NCI-H128 (cell line): ENCODE measurements at regions not wholly inside any gene's neighbourhood (a gene's known extent, or its start where the extent isn't known, plus 50 kb on each side); places are given as distances from the start of the nearest gene placed in this dataset.

Experiments
- DNase-seq: peaks from one replicate; lab custom pipeline; 2025; ENCODE audit not compliant: unreplicated experiment; lab: John Stamatoyannopoulos, UW

DNA sequence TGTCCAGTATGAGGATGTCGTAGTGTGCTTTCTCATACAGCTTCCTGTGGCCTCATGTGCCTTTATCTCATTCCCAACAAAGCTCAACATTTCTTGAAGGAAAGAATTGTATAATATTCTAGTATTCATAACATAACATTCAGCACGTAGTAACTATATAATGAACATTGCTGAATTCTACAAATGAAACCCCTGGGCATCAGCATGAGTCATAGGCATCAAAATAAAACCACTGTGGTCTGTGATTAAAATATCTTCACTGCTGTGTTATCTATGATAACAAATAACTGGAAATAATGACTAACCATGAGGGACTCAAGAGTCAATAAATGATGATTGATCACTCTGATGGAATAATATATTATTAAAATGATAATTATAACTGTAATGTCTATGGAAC is 255.2 kb downstream of the EMP1 start:
- no peak for DNase-seq

- no peak for DNase-seq
Observed at GRCh38 chr12:13450231-13451080, 253.9 kb downstream of the EMP1 start.

GRCh38 chr12:13444076-13444475 is 247.6 kb downstream of the EMP1 start:
- DNase-seq = no peak

DNA sequence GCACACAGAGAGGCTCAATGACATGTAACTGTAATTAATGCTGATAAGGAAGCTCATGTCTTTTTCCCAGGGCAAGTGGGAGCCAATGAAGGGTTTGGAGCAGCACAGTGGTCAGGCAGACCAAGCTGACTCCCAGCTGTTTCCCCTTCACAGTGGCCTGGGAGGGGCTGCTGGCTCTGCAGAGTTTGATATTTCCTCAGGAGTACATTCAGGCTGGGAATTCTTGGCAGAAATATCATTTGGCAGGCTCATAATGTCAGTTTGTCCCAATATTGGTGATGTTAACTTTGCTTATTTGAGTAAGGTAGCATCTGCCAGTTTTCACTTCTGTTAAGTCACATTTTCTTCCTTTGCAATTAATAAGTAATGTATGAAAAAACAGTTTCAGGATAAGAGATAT is 247.0 kb downstream of the EMP1 start:
- DNase-seq = no peak

- DNase-seq = no peak
Observed at GRCh38 chr12:13443028-13443427, 246.5 kb downstream of the EMP1 start.

DNA sequence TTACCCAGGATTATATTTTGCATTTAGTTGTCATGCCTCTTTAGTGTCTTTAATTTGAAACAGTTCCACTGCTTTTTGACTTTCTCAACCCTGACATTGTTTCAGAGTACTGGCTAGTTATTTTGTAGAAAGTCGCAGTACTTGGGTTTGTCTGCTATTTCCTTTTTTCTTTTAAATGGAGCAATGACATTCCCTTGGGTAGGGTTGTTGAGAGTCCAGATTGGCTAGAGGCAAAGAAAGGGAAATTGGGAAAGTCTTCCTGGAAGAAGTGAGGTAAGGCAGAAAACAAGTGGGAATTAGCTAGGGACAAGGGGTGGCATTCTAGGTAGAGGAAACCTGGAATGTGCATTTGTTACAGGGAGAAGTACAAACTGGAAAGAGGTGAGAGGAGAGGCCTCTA is 245.9 kb downstream of the EMP1 start:
- no peak for DNase-seq

GRCh38 chr12:13440844-13441243 is 244.3 kb downstream of the EMP1 start:
- DNase-seq = no peak

DNA sequence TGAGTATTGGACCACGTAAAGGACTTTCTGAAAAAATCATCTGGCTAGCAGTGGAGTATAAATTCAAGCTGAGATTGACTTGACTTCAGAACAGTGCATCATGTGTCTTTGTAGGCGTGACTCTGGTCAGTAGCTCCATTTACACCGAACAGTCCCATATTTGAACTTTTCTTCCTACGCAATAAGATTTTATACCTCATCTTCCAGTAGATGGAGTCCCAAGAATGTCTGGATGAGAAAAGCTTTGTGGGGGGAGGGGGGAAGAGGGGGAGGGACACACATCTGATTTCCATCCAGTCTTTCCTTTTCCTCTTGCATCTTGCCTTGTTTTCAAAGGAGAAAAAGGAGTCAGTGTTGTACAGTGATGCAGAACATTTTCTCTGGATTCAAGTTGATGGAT is 241.0 kb downstream of the EMP1 start:
- DNase-seq = no peak

- no peak for DNase-seq
Observed at GRCh38 chr12:13436696-13437391, 240.3 kb downstream of the EMP1 start.

DNA sequence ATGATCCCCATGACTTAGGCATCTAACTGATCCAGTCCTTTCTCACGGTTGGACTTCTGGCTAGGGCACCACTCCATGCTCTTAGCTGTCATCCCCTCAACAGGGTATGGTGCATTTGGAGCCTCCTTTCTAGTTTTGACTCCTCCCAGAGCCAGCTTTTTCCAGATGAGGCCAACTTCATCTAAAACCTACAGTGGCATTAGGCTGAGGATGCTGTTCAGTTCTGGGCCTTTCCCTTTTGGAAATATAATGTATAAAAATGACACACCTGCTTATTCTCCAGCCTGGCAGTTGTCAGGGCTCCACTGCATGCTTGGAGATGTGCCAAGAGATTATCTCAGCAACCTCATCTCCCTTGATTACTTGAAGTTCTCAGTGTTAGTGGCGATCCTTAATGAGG is 239.7 kb downstream of the EMP1 start:
- no peak for DNase-seq

GRCh38 chr12:13435235-13435933 is 238.9 kb downstream of the EMP1 start:
- no peak for DNase-seq

DNA sequence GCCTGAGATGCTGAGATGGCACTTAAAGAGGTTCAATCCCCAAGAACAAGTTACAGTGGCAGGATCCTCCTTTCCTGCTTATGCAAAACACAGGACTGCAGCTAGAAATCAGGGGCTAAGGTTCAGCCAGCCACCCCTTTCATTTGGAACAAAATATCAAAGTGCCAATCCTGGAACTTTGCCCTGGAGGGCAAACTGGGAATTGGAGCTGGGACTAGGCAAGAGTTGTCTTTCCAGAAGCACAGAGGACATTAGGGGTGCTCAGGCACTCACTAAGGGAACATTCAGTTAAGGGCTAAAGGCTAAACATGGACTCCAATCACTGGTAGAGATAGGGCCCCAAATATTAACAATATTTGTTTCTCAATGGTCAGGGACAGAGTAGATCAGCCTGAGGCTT is 237.2 kb downstream of the EMP1 start:
- DNase-seq = no peak

- DNase-seq = no peak
Observed at GRCh38 chr12:13431041-13431440, 234.5 kb downstream of the EMP1 start.

GRCh38 chr12:13428538-13429265 is 232.2 kb downstream of the EMP1 start:
- DNase-seq = no peak

- DNase-seq = no peak
Observed at GRCh38 chr12:13425766-13426165, 229.2 kb downstream of the EMP1 start.

- DNase-seq = no peak
Observed at GRCh38 chr12:13422291-13422690, 225.8 kb downstream of the EMP1 start.

DNA sequence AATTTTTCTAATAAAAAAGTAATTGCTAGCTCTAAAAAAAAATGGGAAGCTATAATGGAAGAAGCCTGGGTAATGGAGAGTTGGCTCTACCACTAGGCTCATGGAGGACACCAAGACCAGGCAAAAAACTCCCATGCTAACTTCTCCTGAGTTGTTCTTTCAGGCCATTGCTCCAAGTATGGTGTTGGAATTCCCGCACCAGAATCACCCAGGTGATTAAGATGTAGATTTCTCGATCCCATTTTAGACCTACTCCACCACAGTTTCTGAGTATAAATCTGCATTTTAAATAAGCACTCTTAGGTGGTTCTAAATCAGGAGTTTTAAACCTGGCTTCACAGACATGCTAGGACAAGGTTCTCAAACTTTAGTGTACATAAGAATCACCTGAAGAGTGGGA is 221.0 kb downstream of the EMP1 start:
- DNase-seq = no peak

DNA sequence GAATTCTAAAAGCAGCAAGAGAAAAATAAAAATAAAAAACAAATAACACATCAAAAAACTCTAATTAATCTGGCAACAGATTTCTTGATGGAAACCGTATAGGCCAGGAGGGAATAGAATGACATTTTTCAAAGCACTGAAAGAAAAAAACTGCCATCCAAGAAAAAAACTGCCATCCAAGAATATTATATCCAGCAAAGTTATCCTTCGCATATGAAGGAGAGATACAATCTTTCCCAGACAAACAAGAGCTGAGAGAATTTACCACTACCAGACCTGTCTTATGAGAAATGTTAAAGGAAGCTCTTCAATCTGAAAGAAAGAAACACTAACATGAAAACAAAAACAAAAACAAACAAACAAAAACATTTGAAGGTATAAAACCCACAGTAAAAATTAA is 214.8 kb downstream of the EMP1 start:
- no peak for DNase-seq

DNA sequence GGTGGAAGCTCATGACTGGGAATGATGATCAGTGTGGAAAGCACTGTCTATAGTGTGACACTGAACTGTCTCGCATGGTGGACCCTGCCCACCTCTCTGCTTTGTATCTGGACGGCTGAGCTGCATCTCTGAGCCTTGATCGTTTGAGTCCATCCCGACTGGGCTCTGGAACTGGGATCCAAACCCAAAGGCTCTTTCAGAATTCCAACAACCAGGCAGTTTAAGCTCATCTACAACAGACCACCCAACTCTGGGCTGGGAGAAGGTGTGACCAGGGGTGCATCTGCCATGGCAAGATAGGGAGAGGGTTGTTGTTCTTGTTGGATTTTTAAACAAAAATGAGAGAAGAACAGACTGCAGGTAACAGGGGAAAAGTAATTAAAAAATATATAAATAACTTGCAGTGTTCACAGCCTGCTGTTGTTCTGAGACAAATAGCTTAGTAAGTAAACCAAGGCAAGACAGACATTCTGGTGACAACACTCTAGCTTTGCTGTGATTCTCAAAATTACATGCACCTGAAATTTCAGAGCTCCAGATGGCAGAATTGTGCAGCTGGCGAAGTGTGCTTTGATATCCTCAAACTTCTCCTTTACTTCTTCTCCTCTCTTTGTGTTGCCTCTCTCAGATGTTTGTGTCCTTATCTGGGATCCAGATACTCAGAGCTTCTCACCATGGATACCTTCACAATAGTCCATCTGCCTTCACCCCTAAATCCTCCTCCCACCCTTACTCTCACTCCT is 209.6 kb downstream of the EMP1 start:
- no peak for DNase-seq

DNA sequence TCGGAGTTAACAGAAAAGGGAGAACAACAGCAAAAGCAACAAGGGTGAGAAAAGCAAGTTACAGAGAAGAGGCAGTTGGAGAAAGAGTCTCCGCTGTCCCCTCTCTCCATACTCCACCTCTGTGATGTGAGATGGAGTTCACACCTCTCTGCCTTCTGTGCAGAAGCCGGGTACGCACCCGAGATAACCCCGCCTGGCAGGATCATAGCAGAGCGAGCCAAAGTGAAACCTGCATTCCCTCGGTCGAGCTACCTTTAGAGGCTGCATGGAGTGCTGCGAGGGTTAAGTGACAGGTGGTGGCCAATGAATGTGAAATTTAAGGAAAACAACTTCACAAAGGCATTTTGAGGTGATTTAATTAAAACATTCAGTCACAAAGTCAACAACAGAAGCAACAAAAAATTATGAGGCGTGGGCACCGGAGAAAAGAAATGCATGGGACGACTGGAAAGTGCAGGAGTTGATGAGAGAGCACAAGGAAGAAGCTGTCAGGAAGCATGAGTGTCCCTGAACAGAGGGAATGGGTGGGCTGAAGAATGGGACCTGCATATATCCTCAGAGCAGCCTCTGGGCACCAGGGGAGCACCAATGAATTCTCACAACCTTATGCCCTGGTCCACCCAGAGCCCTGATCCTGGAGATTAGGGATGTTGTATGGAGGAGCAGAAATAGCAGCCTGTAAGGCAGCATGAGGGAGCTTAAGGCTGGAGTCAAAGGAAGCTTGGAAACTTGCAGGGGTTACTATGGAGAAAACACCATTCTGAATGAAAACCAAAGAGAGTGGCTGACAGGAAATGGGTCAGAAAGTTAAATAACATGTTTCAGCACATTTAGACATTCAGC is 208.3 kb downstream of the EMP1 start:
- no peak for DNase-seq
